DMS 273 (cell line): ENCODE measurements at regions not wholly inside any gene's neighbourhood (a gene's known extent, or its start where the extent isn't known, plus 50 kb on each side); places are given as distances from the start of the nearest gene placed in this dataset.

ENCODE experiments used
- DNase-seq: peaks from one replicate; lab custom pipeline; 2025; ENCODE audit not compliant: unreplicated experiment; lab: John Stamatoyannopoulos, UW

GRCh38 chr18:22355598-22355997 is 62.1 kb downstream of the CTAGE1 start:
- DNase-seq: no peak

GRCh38 chr18:22355069-22355468 is 62.6 kb downstream of the CTAGE1 start:
- DNase-seq: no peak

- no peak for DNase-seq
Measured at GRCh38 chr18:22349966-22350365, 67.7 kb downstream of the CTAGE1 start.

- no peak for DNase-seq
Measured at GRCh38 chr18:22349317-22349898, 68.3 kb downstream of the CTAGE1 start.

GRCh38 chr18:22348521-22349316 is 69.0 kb downstream of the CTAGE1 start:
- DNase-seq: peak; percentile 30

- no peak for DNase-seq
Measured at GRCh38 chr18:22347606-22348511, 69.9 kb downstream of the CTAGE1 start.

- DNase-seq: no peak
Measured at GRCh38 chr18:22346953-22347605, 70.6 kb downstream of the CTAGE1 start.

GRCh38 chr18:22346401-22346952 is 71.2 kb downstream of the CTAGE1 start:
- peak; percentile 14 for DNase-seq

GRCh38 chr18:22345718-22346117 is 72.0 kb downstream of the CTAGE1 start:
- DNase-seq: no peak

GRCh38 chr18:22344908-22345670 is 72.6 kb downstream of the CTAGE1 start:
- no peak for DNase-seq

GRCh38 chr18:22344445-22344844 is 73.3 kb downstream of the CTAGE1 start:
- no peak for DNase-seq

- no peak for DNase-seq
Measured at GRCh38 chr18:22343613-22344012, 74.1 kb downstream of the CTAGE1 start.

- no peak for DNase-seq
Measured at GRCh38 chr18:22342625-22343024, 75.1 kb downstream of the CTAGE1 start.

- DNase-seq: no peak
Measured at GRCh38 chr18:22340331-22340730, 77.4 kb downstream of the CTAGE1 start.

- DNase-seq: no peak
Measured at GRCh38 chr18:22339913-22340312, 77.8 kb downstream of the CTAGE1 start.

GRCh38 chr18:22337833-22338232 is 79.9 kb downstream of the CTAGE1 start:
- DNase-seq: no peak

- DNase-seq: no peak
Measured at GRCh38 chr18:22337306-22337705, 80.4 kb downstream of the CTAGE1 start.

- no peak for DNase-seq
Measured at GRCh38 chr18:22336406-22336805, 81.3 kb downstream of the CTAGE1 start.

- DNase-seq: no peak
Measured at GRCh38 chr18:22335731-22336198, 82.0 kb downstream of the CTAGE1 start.

GRCh38 chr18:22334567-22334966 is 83.1 kb downstream of the CTAGE1 start:
- no peak for DNase-seq
